ENCODE measurements at regions not wholly inside any gene's neighbourhood (a gene's known extent, or its start where the extent isn't known, plus 50 kb on each side); places are given as distances from the start of the nearest gene placed in this dataset.

GRCh38 chr21:32056791-32057190, 184.0 kb downstream of the HUNK start:
- no peak for DNase-seq (ENCODE audit: low read depth)
- no peak overlapping the region for H3K4me3 ChIP-seq (ENCODE audit: low read depth, low read length)
- in situ Hi-C loops (cut with HindIII; ENCODE audit: low sequenced_read_pairs) = no loop called here
- no peak for TF ChIP-seq CTCF (IDR thresholded peaks at IDR 0.05; ENCODE audit: low read depth, low read length, missing control alignments)

DNA sequence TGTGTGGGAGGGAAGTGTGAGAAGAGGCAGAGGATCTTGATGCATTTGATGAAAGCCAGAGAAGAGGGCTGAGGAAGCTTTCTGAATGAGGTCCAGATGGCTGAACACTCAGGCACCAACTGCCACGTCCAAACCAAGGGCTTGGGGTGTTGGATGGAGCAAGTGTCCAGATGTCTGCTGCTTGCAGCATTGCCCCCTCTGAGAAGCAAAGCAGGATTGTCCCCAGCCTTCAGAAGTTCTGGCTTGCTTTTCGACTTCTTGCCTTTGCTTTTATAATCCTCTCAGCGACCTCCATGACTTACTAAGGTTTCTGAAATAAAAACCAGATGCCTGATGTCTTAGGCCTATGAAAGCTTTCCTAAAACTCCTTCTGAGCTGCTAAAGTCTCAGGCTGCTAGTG, 182.5 kb downstream of the HUNK start:
- no peak overlapping the region for H3K4me3 ChIP-seq (ENCODE audit: low read depth, low read length)
- no peak for TF ChIP-seq CTCF (IDR thresholded peaks at IDR 0.05; ENCODE audit: low read depth, low read length, missing control alignments)
- in situ Hi-C loops (cut with HindIII; ENCODE audit: low sequenced_read_pairs) = no loop called here
- DNase-seq (ENCODE audit: low read depth) = no peak
